ENCODE measurements at regions not wholly inside any gene's neighbourhood (a gene's known extent, or its start where the extent isn't known, plus 50 kb on each side); places are given as distances from the start of the nearest gene placed in this dataset.

DNA sequence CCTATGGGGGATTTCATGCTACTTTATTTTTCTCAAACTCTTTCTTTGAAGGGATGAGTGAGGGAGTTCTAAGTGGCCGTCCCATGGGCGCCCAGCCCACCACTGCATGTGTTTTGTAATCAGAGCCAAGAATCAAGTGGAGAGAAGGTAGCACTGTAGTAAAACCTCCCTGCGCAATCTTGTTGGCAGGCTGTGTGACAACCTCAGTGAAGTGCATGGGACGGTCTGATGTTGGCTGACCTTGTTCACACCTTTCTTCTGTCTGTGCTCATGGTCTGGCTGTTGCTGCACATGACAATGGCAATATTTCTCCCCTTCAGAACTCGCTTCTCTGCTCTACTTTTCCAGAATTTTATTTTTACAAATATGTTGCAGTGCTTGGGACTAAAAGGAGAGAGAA is 71.2 kb upstream of the SHISA3 start:
- Mint-ChIP-seq H3K4me1 (no peaks in the 10 kb centered on the region), H3K36me3 (peaks cover 0 to 7% (median 0%) of the 10 kb centered on the region in 3 donors), H3K27me3 (peaks cover 0 to 25% (median 8%) of the 10 kb centered on the region in 5 donors), H3K27ac (no peak overlapping the region), H3K4me3 (no peak overlapping the region), H3K9me3 (peaks cover 0 to 4% (median 0%) of the 10 kb centered on the region in 9 donors)
- POLR2A ChIA-PET, result no interaction called here
- DNase-seq, result no peak
- no peak for ATAC-seq

GRCh38 chr4:42326524-42326923 is 70.8 kb upstream of the SHISA3 start:
- Mint-ChIP-seq H3K4me1 (no peaks in the 10 kb centered on the region), H3K4me3 (no peak overlapping the region), H3K27me3 (peaks cover 0 to 25% (median 6%) of the 10 kb centered on the region in 5 donors), H3K27ac (no peak overlapping the region), H3K36me3 (peaks cover 0 to 4% (median 0%) of the 10 kb centered on the region in 3 donors), H3K9me3 (no peaks in the 10 kb centered on the region)
- POLR2A ChIA-PET, result no interaction called here
- DNase-seq (no peak), ATAC-seq (no peak)

GRCh38 chr4:42327323-42327722 is 70.0 kb upstream of the SHISA3 start:
- Mint-ChIP-seq H3K4me3 (no peak overlapping the region), H3K4me1 (no peaks in the 10 kb centered on the region), H3K27me3 (peaks cover 0 to 24% (median 6%) of the 10 kb centered on the region in 5 donors), H3K9me3 (no peaks in the 10 kb centered on the region), H3K36me3 (peaks cover 0 to 4% (median 0%) of the 10 kb centered on the region in 3 donors), H3K27ac (no peak overlapping the region)
- ATAC-seq, result no peak
- POLR2A ChIA-PET, result no interaction called here
- DNase-seq, result no peak

GRCh38 chr4:42328978-42329377 is 68.3 kb upstream of the SHISA3 start:
- POLR2A ChIA-PET, result no interaction called here
- H3K4me1 Mint-ChIP-seq, result no peaks in the 10 kb centered on the region
- H3K4me3 Mint-ChIP-seq, result no peak overlapping the region
- no peaks in the 10 kb centered on the region for H3K36me3 Mint-ChIP-seq
- peaks cover 0 to 2% (median 0%) of the 10 kb centered on the region in 9 donors for H3K9me3 Mint-ChIP-seq
- DNase-seq (no peak), ATAC-seq (no peak)
- H3K27me3 Mint-ChIP-seq, result peaks cover 0 to 16% (median 4%) of the 10 kb centered on the region in 5 donors
- no peak overlapping the region for H3K27ac Mint-ChIP-seq

DNA sequence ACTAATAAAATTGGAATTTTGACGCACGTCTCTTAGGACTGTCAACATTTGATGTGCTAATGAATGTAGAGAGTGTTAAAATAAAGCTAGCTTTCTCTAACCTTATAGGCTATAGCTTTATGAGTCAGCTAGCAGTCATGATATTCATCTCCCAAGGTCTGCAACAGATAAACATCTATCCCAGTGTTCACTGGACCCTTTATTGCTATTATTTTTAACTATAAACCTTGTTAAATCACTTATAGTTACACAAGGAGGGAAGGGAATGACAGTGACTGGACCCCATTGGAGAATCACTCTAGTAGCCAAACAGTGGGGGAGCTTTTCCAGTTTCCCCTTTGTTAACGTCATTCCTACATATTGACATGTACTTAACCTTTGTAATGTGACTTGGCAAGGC is 67.9 kb upstream of the SHISA3 start:
- POLR2A ChIA-PET, result no interaction called here
- Mint-ChIP-seq H3K27ac (no peak overlapping the region), H3K4me3 (no peak overlapping the region), H3K27me3 (peaks cover 0 to 16% (median 3%) of the 10 kb centered on the region in 5 donors), H3K4me1 (no peaks in the 10 kb centered on the region), H3K36me3 (no peaks in the 10 kb centered on the region), H3K9me3 (peaks cover 0 to 4% (median 0%) of the 10 kb centered on the region in 9 donors)
- DNase-seq, result no peak
- ATAC-seq, result no peak

GRCh38 chr4:42330002-42330592 is 67.2 kb upstream of the SHISA3 start:
- DNase-seq (no peak), ATAC-seq (no peak)
- Mint-ChIP-seq H3K36me3 (no peaks in the 10 kb centered on the region), H3K9me3 (peaks cover 0 to 4% (median 0%) of the 10 kb centered on the region in 9 donors), H3K27me3 (peaks cover 0 to 16% (median 3%) of the 10 kb centered on the region in 5 donors), H3K4me1 (no peaks in the 10 kb centered on the region), H3K27ac (no peak overlapping the region), H3K4me3 (no peak overlapping the region)
- POLR2A ChIA-PET, result no interaction called here

GRCh38 chr4:42331040-42331439 is 66.2 kb upstream of the SHISA3 start:
- POLR2A ChIA-PET, result no interaction called here
- no peaks in the 10 kb centered on the region for H3K4me1 Mint-ChIP-seq
- H3K4me3 Mint-ChIP-seq, result no peak overlapping the region
- no peaks in the 10 kb centered on the region for H3K36me3 Mint-ChIP-seq
- ATAC-seq (no peak), DNase-seq (no peak)
- H3K27ac Mint-ChIP-seq, result no peak overlapping the region
- peaks cover 0 to 16% (median 3%) of the 10 kb centered on the region in 5 donors for H3K27me3 Mint-ChIP-seq
- H3K9me3 Mint-ChIP-seq, result peaks cover 0 to 4% (median 0%) of the 10 kb centered on the region in 9 donors

DNA sequence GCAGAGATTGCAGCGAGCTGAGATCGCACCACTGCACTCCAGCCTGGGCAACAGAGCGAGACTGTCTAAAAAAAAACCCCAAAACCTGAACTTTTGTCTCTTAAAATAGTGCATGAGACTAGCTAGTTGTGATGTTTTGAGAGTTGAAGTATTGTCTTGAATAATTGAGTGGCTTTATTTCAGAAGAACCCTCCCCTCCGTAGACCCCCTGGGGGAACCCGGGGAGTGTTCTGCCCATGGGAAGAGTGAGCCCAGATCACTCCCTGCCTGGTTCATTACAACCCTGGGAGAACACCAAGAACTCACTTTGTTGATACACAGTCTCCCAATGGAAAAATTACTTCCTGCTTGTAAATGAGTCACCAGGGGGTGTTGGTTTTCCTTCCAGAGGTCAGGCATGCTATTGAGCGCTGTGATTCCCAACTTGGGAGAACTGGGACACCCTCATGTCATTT is 65.3 kb upstream of the SHISA3 start:
- ATAC-seq (no peak), DNase-seq (no peak)
- peaks cover 0 to 16% (median 3%) of the 10 kb centered on the region in 5 donors for H3K27me3 Mint-ChIP-seq
- no peaks in the 10 kb centered on the region for H3K36me3 Mint-ChIP-seq
- no peak overlapping the region for H3K27ac Mint-ChIP-seq
- peaks cover 0 to 4% (median 0%) of the 10 kb centered on the region in 9 donors for H3K9me3 Mint-ChIP-seq
- POLR2A ChIA-PET, result no interaction called here
- H3K4me1 Mint-ChIP-seq, result no peaks in the 10 kb centered on the region
- H3K4me3 Mint-ChIP-seq, result no peak overlapping the region

- POLR2A ChIA-PET, result no interaction called here
- no peak overlapping the region for H3K27ac Mint-ChIP-seq
- DNase-seq (no peak), ATAC-seq (no peak)
- no peaks in the 10 kb centered on the region for H3K4me1 Mint-ChIP-seq
- H3K36me3 Mint-ChIP-seq, result no peaks in the 10 kb centered on the region
- H3K9me3 Mint-ChIP-seq, result peaks cover 0 to 2% (median 0%) of the 10 kb centered on the region in 9 donors
- H3K27me3 Mint-ChIP-seq, result peaks cover 0 to 11% (median 1%) of the 10 kb centered on the region in 5 donors
- H3K4me3 Mint-ChIP-seq, result no peak overlapping the region
Measured at GRCh38 chr4:42339935-42340406, 57.3 kb upstream of the SHISA3 start.

GRCh38 chr4:42341518-42342026 is 55.7 kb upstream of the SHISA3 start:
- POLR2A ChIA-PET, result no interaction called here
- H3K9me3 Mint-ChIP-seq, result no peaks in the 10 kb centered on the region
- no peak for DNase-seq
- H3K4me3 Mint-ChIP-seq, result no peak overlapping the region
- ATAC-seq, result no peak
- H3K36me3 Mint-ChIP-seq, result no peaks in the 10 kb centered on the region
- H3K4me1 Mint-ChIP-seq, result no peaks in the 10 kb centered on the region
- no peak overlapping the region for H3K27ac Mint-ChIP-seq
- H3K27me3 Mint-ChIP-seq, result peaks cover 0 to 7% (median 1%) of the 10 kb centered on the region in 5 donors

- no peaks in the 10 kb centered on the region for H3K36me3 Mint-ChIP-seq
- H3K4me3 Mint-ChIP-seq, result no peak overlapping the region
- POLR2A ChIA-PET, result no interaction called here
- no peaks in the 10 kb centered on the region for H3K4me1 Mint-ChIP-seq
- no peak for ATAC-seq
- DNase-seq, result no peak
- no peaks in the 10 kb centered on the region for H3K9me3 Mint-ChIP-seq
- no peak overlapping the region for H3K27ac Mint-ChIP-seq
- peaks cover 0 to 7% (median 1%) of the 10 kb centered on the region in 5 donors for H3K27me3 Mint-ChIP-seq
Measured at GRCh38 chr4:42342459-42342858, 54.8 kb upstream of the SHISA3 start.

- Mint-ChIP-seq H3K4me1 (no peaks in the 10 kb centered on the region), H3K9me3 (no peaks in the 10 kb centered on the region), H3K36me3 (no peaks in the 10 kb centered on the region), H3K27me3 (peaks cover 0 to 7% (median 2%) of the 10 kb centered on the region in 5 donors), H3K4me3 (no peak overlapping the region), H3K27ac (no peak overlapping the region)
- no peak for ATAC-seq
- POLR2A ChIA-PET, result no interaction called here
- DNase-seq, result no peak
Measured at GRCh38 chr4:42344309-42344708, 53.0 kb upstream of the SHISA3 start.

GRCh38 chr4:42344749-42345148 is 52.5 kb upstream of the SHISA3 start:
- Mint-ChIP-seq H3K4me3 (no peak overlapping the region), H3K27me3 (peaks cover 0 to 7% (median 2%) of the 10 kb centered on the region in 5 donors), H3K27ac (no peak overlapping the region), H3K36me3 (no peaks in the 10 kb centered on the region), H3K4me1 (no peaks in the 10 kb centered on the region), H3K9me3 (no peaks in the 10 kb centered on the region)
- POLR2A ChIA-PET, result no interaction called here
- DNase-seq (no peak), ATAC-seq (no peak)
